T-helper 1 cell treated with Interleukin-12 subunit alpha and Interleukin-12 subunit beta and Interleukin-4 antibody, amounts not matched to agents 30 μg/mL and 1 μg/mL, for 36 hours (primary cell): ENCODE measurements at regions not wholly inside any gene's neighbourhood (a gene's known extent, or its start where the extent isn't known, plus 50 kb on each side); places are given as distances from the start of the nearest gene placed in this dataset.
"Not testable (repeated sequence)": the region's sequence is repeated elsewhere in the genome, so short reads cannot be mapped to it uniquely, and the experiment has no call there.

Experiments
- H3K27ac Mint-ChIP-seq: one replicate; pipeline ENCODE4 v1.8.0; 2021; ENCODE audit warnings: mild to moderate bottlenecking, mixed read lengths
- H3K27me3 Mint-ChIP-seq: one replicate; pipeline ENCODE4 v1.8.0; 2021; ENCODE audit warnings: low read depth, mixed read lengths
- H3K36me3 Mint-ChIP-seq: one replicate; pipeline ENCODE4 v1.8.0; 2021; ENCODE audit warnings: low read depth, mixed read lengths
- H3K4me1 Mint-ChIP-seq: one replicate; pipeline ENCODE4 v1.8.0; 2021; ENCODE audit warnings: low read depth, mixed read lengths
- H3K4me3 Mint-ChIP-seq: one replicate; pipeline ENCODE4 v1.8.0; 2021; ENCODE audit warnings: mild to moderate bottlenecking, moderate library complexity, mixed read lengths
- H3K9me3 Mint-ChIP-seq: one replicate; pipeline ENCODE4 v1.8.0; 2021; ENCODE audit warnings: mixed read lengths

DNA sequence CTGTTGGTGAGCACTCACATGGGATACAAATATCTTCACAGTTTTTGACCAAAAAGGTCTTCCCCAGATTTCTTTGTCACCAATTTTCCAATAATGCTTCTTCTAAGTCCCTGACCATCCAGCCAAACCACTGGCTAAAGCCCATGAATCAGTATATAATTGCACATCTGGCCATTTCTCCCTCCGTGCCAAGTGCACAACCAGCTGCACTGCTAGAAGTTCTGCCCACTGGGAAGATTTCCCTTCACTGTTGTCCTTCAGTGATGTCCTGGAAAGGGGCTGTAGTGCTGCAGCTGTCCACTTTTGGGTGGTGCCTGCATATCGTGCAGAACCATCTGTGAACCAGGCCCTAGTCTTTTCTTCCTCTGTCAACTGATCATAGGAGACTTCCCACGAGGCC lies 609.3 kb downstream of the XPNPEP1 start:
- not testable (repeated sequence) for H3K27me3 Mint-ChIP-seq, H3K4me3 Mint-ChIP-seq, H3K9me3 Mint-ChIP-seq, H3K27ac Mint-ChIP-seq, H3K36me3 Mint-ChIP-seq, H3K4me1 Mint-ChIP-seq

DNA sequence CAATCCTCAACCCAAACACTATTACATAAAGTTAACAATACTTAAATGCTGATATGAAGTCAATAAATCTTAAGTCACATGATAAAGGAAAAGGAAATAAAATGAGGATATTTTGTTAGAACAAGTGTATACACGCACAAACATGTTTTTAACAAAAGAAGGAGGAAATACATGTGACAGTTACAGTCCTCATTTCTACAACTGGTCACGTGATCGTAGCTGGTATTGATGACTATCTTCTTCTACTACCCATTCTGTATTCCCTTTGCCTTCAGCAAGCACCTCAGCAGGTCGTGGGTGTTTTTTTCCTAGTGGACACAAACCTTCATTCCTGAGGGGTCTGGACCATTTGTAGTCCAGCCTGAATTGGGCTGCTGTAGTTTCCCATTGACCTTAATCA lies 610.8 kb downstream of the XPNPEP1 start:
- H3K4me1 Mint-ChIP-seq, H3K27ac Mint-ChIP-seq, H3K27me3 Mint-ChIP-seq, H3K36me3 Mint-ChIP-seq, H3K4me3 Mint-ChIP-seq, H3K9me3 Mint-ChIP-seq: not testable (repeated sequence)

DNA sequence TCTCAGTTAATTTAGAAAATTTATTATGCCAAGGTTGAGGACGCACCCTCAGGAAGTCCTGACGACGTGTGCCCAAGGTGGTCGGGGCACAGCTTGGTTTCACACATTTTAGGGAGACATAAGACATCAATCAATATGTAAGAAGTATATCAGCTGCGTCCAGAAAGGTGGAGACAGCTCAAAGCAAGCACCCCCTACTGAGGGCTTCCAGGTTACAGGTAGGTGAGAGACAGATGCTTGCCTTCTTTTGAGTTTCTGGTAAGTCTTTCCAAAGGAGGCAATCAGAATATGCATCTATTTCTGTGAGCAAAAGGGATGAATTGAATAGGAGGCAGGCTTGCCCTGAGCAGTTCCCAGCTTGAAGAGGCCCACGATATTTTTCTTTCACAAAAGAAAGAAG lies 614.3 kb downstream of the XPNPEP1 start:
- Mint-ChIP-seq H3K27ac (no peak overlapping the region), H3K36me3 (no peaks in the 10 kb centered on the region), H3K9me3 (peaks cover 7% of the 10 kb centered on the region), H3K4me1 (no peaks in the 10 kb centered on the region), H3K27me3 (no peaks in the 10 kb centered on the region), H3K4me3 (no peak overlapping the region)

DNA sequence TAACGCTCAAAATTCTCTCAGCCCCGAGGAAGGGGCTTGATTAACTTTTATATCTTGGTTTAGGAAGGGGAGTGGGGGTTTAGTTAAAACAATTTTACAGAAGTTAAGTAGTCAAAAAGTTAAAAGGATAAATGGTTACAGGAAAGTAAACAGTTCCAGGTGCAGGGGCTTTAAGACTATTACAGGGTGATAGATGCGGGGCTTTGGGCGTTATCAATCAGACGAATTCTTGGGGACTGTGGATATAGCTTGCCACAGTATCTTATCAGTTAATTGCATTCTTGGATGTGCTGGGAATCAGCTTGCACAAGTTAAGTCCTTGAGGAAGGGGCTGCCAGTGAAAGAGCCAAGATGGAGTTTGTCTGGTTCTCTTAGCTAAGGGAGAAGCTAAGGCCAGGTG lies 616.2 kb downstream of the XPNPEP1 start:
- H3K36me3 Mint-ChIP-seq, H3K4me1 Mint-ChIP-seq, H3K4me3 Mint-ChIP-seq, H3K9me3 Mint-ChIP-seq, H3K27me3 Mint-ChIP-seq, H3K27ac Mint-ChIP-seq: not testable (repeated sequence)

DNA sequence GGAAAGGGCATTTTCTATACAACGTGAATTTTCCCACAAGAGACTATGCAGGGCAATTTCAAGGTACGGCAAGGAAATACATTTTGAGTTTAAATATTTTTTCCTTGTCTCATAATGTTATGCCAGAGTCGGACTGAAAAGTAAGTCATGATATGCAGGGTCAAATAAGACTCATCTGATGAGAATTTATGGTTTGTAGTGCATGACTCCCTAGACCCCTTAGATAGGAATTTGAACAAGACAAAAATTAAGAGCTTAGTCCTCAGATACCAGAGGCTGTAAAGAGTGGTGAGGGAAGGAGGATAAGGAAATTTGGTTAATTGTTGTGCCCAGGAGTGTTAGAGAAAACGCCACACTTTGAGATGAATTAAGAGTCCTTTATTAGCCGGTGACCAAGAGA lies 616.6 kb downstream of the XPNPEP1 start:
- Mint-ChIP-seq H3K4me1 (no peaks in the 10 kb centered on the region), H3K36me3 (no peaks in the 10 kb centered on the region), H3K4me3 (no peak overlapping the region), H3K9me3 (no peaks in the 10 kb centered on the region), H3K27ac (no peak overlapping the region), H3K27me3 (no peaks in the 10 kb centered on the region)

DNA sequence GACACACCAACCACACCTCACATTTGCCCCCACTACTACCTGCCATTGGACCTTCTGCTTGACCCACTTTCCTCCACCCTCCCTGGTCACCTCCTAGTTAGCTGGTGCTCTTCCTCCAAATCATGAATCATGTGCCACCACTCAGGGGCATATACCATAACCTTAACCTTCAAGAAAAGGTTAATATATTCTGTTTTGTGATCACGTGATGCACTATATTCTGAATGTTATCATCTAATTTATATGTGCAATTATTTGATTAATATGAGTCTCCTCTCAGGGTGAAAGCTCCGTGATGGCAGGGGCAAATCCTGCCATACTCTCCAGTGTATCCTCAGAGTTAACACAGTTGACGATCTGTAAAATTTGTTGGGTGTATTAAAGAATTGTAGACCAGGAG lies 635.5 kb downstream of the XPNPEP1 start:
- Mint-ChIP-seq H3K9me3 (no peaks in the 10 kb centered on the region), H3K27ac (no peak overlapping the region), H3K27me3 (no peaks in the 10 kb centered on the region), H3K36me3 (no peaks in the 10 kb centered on the region), H3K4me1 (no peaks in the 10 kb centered on the region), H3K4me3 (no peak overlapping the region)

DNA sequence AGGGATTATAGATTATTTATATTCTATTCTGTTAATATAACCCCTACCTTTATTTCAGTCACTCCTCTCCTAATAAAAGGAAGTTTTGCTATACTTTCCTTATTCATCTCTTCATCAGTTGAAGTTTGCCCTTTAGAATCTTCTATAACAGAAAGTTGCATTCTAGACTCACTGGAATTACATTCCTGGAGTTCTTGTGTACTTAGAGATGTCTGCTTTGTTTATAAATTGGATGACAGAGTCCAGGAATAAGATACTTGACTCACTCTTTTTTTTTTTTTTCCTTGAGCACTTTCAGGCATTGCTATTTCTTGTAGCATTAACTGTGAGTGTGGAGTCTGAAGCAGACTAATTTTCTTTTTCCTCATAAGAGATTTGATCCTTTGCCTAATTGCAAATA lies 640.8 kb downstream of the XPNPEP1 start:
- Mint-ChIP-seq H3K4me1 (no peaks in the 10 kb centered on the region), H3K4me3 (no peak overlapping the region), H3K36me3 (no peaks in the 10 kb centered on the region), H3K27me3 (no peaks in the 10 kb centered on the region), H3K27ac (no peak overlapping the region), H3K9me3 (no peaks in the 10 kb centered on the region)

DNA sequence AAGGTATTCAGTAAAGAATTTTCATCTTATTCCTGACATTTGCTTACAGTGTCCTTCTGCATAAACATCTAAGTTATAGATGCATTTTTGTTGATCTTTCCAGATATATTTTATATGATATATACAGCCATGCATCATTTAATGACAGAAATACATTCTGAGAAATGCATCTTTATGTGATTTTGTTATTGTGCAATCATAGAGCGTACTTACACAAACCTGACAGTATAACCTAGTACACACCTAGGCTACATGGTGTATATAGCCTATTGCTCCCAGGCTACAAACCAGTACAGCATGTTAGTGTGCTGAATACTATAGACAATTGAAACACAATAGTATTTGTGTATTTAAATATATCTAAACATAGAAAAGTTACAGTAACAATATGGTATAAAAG lies 642.0 kb downstream of the XPNPEP1 start:
- Mint-ChIP-seq H3K4me3 (no peak overlapping the region), H3K27me3 (no peaks in the 10 kb centered on the region), H3K36me3 (no peaks in the 10 kb centered on the region), H3K4me1 (no peaks in the 10 kb centered on the region), H3K9me3 (no peaks in the 10 kb centered on the region), H3K27ac (no peak overlapping the region)

DNA sequence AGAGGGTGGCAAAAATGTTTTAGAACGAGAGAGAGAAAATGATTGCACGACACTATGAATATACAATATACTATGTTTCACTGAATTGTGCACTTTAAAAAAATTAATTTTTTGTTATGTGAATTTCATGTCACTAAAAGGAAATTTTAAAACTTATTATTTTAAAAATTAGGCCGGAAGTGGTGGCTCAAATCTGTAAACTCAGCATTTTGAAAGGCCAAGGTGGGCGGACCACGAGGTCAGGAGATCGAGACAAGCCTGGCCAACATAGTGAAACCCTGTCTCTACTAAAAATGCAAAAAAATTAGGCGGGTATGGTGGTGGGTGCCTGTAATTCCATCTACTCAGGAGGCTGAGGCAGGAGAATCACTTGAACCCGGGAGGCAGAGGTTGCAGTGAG lies 642.5 kb downstream of the XPNPEP1 start:
- no peaks in the 10 kb centered on the region for H3K36me3 Mint-ChIP-seq
- H3K4me3 Mint-ChIP-seq = no peak overlapping the region
- no peaks in the 10 kb centered on the region for H3K4me1 Mint-ChIP-seq
- no peaks in the 10 kb centered on the region for H3K27me3 Mint-ChIP-seq
- no peak overlapping the region for H3K27ac Mint-ChIP-seq
- H3K9me3 Mint-ChIP-seq = no peaks in the 10 kb centered on the region

DNA sequence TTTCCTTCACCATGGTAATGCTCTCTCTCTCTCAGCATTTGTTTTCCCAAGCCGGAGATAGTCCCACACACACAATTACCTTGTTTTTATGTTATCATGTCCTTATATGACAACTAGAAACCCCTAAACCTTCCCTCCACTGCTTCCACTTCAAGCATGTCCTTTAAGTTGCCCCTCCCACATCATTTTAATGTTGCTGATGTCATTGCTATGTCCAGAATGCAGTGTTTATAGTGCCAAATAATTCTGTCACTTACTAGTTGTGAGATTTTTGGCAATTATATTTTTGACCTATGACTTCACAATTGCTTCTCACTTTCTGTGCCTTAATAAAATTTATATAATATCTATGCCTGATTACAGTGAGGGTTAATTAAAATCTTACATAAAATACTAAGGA lies 645.9 kb downstream of the XPNPEP1 start:
- no peaks in the 10 kb centered on the region for H3K36me3 Mint-ChIP-seq
- no peaks in the 10 kb centered on the region for H3K4me1 Mint-ChIP-seq
- no peaks in the 10 kb centered on the region for H3K9me3 Mint-ChIP-seq
- no peak overlapping the region for H3K4me3 Mint-ChIP-seq
- no peak overlapping the region for H3K27ac Mint-ChIP-seq
- H3K27me3 Mint-ChIP-seq = no peaks in the 10 kb centered on the region

DNA sequence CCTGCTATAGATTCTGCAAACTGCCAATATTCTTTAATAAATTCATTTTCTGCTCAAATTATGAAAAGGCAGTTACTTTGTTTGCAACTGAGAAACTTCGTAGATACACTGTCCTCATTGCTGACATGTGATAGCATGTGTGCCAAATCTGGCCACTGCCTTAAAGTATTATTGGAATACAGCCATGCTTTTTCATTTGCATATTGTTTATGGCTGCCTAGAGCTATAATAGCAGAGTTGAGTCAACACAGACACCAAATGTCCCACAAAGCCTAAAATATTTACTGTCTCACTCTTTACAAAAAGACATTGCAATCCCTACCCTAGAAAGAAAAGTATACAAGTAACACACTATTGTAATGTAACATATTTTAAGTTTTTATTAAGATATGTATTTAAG lies 647.4 kb downstream of the XPNPEP1 start:
- no peak overlapping the region for H3K4me3 Mint-ChIP-seq
- no peaks in the 10 kb centered on the region for H3K36me3 Mint-ChIP-seq
- H3K27me3 Mint-ChIP-seq = no peaks in the 10 kb centered on the region
- no peaks in the 10 kb centered on the region for H3K9me3 Mint-ChIP-seq
- no peak overlapping the region for H3K27ac Mint-ChIP-seq
- H3K4me1 Mint-ChIP-seq = no peaks in the 10 kb centered on the region

DNA sequence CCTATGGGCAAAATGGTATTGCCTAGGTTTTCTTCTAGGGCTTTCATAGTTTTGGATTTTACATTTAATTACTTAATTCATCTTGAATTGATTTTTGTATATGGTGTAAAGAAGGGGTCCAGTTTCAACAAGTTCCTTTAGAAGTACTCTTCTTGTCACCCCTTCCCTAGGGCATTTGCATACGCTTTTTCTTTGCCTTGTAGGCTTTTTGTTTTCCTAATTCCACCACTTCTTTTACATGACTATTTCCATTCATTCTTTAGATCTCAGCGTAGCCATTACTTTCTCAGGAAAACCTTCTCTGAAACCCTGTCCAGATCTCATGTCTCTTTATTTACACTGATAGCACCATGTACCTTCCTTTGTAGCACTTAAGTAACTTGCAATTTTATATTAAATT lies 648.6 kb downstream of the XPNPEP1 start:
- Mint-ChIP-seq H3K9me3 (no peaks in the 10 kb centered on the region), H3K27ac (no peak overlapping the region), H3K4me1 (no peaks in the 10 kb centered on the region), H3K27me3 (no peaks in the 10 kb centered on the region), H3K36me3 (no peaks in the 10 kb centered on the region), H3K4me3 (no peak overlapping the region)

DNA sequence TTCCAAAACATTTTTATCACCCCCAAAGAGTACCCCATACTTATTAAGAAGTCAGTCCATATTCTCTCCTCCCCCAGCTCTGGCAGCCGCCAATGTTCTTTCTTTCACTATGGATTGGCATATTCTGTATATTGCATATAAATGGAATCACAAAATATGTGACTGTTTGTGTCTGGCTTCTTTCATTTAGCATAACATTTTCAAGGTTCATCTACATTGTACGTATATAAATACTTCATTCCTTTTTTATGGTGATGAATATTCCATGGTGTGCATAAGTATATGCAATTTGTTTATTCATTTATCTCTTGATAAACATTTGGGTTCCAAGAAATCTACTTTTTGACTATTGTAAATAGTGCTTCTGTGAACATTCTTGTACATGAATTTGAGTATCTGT lies 653.1 kb downstream of the XPNPEP1 start:
- Mint-ChIP-seq H3K27me3 (no peaks in the 10 kb centered on the region), H3K4me3 (no peak overlapping the region), H3K4me1 (no peaks in the 10 kb centered on the region), H3K9me3 (peaks cover 4% of the 10 kb centered on the region), H3K36me3 (no peaks in the 10 kb centered on the region), H3K27ac (no peak overlapping the region)

DNA sequence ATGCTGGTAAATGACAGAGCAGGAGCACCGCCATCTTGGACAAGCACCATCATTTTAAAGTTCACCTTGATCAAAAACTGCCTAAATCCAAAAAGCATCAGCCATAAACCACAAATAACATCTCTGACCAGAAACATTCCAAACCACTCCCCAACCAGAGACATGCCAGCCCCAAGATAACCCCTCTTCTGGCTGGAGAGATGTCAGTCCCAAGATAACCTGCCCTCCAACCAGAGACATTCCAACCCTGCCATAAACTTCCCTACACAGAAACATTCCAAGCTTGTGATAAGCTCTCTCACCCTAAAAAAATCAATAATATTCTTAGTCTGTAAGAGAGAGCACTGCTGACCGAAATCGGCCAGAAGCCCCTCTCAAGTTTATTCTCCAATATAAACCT lies 659.3 kb downstream of the XPNPEP1 start:
- no peak overlapping the region for H3K27ac Mint-ChIP-seq
- no peak overlapping the region for H3K4me3 Mint-ChIP-seq
- H3K9me3 Mint-ChIP-seq = peaks cover 17% of the 10 kb centered on the region
- H3K36me3 Mint-ChIP-seq = no peaks in the 10 kb centered on the region
- H3K27me3 Mint-ChIP-seq = no peaks in the 10 kb centered on the region
- H3K4me1 Mint-ChIP-seq = no peaks in the 10 kb centered on the region

DNA sequence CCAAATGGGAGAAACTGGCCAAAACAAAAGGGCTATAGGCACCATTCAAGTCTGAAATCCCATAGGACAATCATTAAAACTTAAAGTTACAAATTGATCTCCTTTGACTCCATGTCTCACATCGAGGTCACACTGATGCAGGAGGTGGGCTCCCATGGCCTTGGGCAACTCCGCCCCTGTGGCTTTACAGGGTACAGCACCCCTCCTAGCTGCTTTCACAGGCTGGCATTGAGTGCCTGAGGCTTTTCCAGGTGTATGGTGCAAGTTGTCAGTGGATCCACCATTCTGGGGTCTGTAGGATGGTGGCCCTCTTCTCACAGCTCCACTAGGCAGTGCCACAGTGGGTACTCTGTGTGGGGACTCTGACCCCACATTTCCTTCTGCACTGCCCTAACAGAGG lies 662.1 kb downstream of the XPNPEP1 start:
- Mint-ChIP-seq H3K27ac (no peak overlapping the region), H3K4me1 (no peaks in the 10 kb centered on the region), H3K36me3 (no peaks in the 10 kb centered on the region), H3K9me3 (peaks cover 12% of the 10 kb centered on the region), H3K4me3 (no peak overlapping the region), H3K27me3 (no peaks in the 10 kb centered on the region)

DNA sequence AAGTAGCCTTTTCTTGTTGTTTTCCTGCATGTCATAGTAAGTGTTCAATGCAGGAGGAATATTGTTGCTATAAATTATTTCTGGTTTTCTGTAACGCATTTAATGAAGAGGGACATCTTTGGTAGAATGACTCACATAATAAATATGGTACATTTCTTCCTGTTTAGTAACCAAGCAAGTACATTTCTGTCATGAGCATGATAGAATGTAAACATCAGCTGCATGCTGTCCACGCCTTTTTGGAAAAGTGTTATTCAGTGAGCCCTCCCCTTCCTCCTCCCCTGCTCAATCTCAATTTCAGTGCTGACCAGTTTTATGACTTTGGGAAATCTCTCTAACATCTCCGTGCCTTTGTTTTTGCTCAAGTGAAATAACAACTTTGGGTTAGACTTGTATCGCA lies 664.0 kb downstream of the XPNPEP1 start:
- Mint-ChIP-seq H3K9me3 (peaks cover 12% of the 10 kb centered on the region), H3K4me1 (no peaks in the 10 kb centered on the region), H3K27ac (no peak overlapping the region), H3K36me3 (no peaks in the 10 kb centered on the region), H3K4me3 (no peak overlapping the region), H3K27me3 (no peaks in the 10 kb centered on the region)
